Neural cell (in vitro differentiated cells): ENCODE measurements at regions not wholly inside any gene's neighbourhood (a gene's known extent, or its start where the extent isn't known, plus 50 kb on each side); places are given as distances from the start of the nearest gene placed in this dataset.

Experiments used
- H2AFZ ChIP-seq: fragments of 200-600, 300-800 bp; sonication (generic), shearing (Covaris generic); 2 replicates; pipeline ENCODE4 v1.6.0; 2014; ENCODE audit warnings: low read depth, mild to moderate bottlenecking, antibody characterized with exemption, low read length, moderate library complexity
- H3F3A ChIP-seq: fragments of 200-600 bp; shearing (Covaris generic); 2 replicates; pipeline ENCODE4 v1.6.1; 2016; ENCODE audit warnings: mild to moderate bottlenecking, moderate library complexity, mixed read lengths, antibody characterized with exemption, low read length; ENCODE audit not compliant: insufficient read depth, poor library complexity, severe bottlenecking
- H3K27ac ChIP-seq: fragments of 200-600, 300-800 bp; sonication (generic), shearing (Covaris generic); 2 replicates; pipeline ENCODE4 v1.5.1; 2014; ENCODE audit warnings: mild to moderate bottlenecking, low read length, moderate library complexity
- H3K27me3 ChIP-seq: fragments of 300-800, 200-600 bp; sonication (generic), shearing (Covaris generic); 2 replicates; pipeline ENCODE4 v1.6.0; 2014; ENCODE audit warnings: mild to moderate bottlenecking, low read depth, low read length, moderate library complexity; ENCODE audit not compliant: insufficient read depth
- H3K36me3 ChIP-seq: fragments of 300-800, 200-600 bp; sonication (generic), shearing (Covaris generic); 2 replicates; pipeline ENCODE4 v1.5.1; 2014; ENCODE audit warnings: mild to moderate bottlenecking, antibody characterized with exemption, low read length, moderate library complexity; ENCODE audit not compliant: insufficient read depth
- H3K4me2 ChIP-seq: fragments of 300-800, 200-600 bp; sonication (generic), shearing (Covaris generic); 2 replicates; pipeline ENCODE4 v1.6.0; 2014; ENCODE audit warnings: mild to moderate bottlenecking, low read length
- H3K4me3 ChIP-seq: fragments of 300-800, 200-600 bp; sonication (generic), shearing (Covaris generic); 2 replicates; pipeline ENCODE4 v1.5.1; 2014; ENCODE audit warnings: mild to moderate bottlenecking, low read length, moderate library complexity
- H3K79me2 ChIP-seq: fragments of 200-600 bp; shearing (Covaris generic); replicated peaks from 2 replicates; pipeline ENCODE4 v1.6.0; 2014; ENCODE audit warnings: mild to moderate bottlenecking, low read length, moderate library complexity; ENCODE audit not compliant: insufficient read depth
- H3K9ac ChIP-seq: fragments of 300-800, 200-600 bp; sonication (generic), shearing (Covaris generic); 2 replicates; pipeline ENCODE4 v1.6.1; 2016; ENCODE audit warnings: mild to moderate bottlenecking, low read length, mixed read lengths
- H3K9me2 ChIP-seq: fragments of 200-600 bp; shearing (Covaris generic); 2 replicates; pipeline ENCODE4 v1.6.1; 2016; ENCODE audit warnings: mild to moderate bottlenecking, low read length, mixed read lengths; ENCODE audit not compliant: insufficient read depth
- H3K9me3 ChIP-seq: fragments of 200-600, 300-800 bp; sonication (generic), shearing (Covaris generic); 2 replicates; pipeline ENCODE4 v1.6.1; 2016; ENCODE audit warnings: mild to moderate bottlenecking, mixed run types, low read length, moderate library complexity, mixed read lengths
- H4K20me1 ChIP-seq: fragments of 200-600 bp; shearing (Covaris generic); 2 replicates; pipeline ENCODE4 v1.6.1; 2016; ENCODE audit warnings: mild to moderate bottlenecking, mixed run types; ENCODE audit not compliant: insufficient read depth
- EP300 ChIP-seq: fragments of 450-650 bp; conservative IDR thresholded peaks from 2 replicates; pipeline ENCODE4 v1.6.1; 2014; ENCODE audit warnings: antibody characterized with exemption, mild to moderate bottlenecking, moderate library complexity; ENCODE audit not compliant: poor library complexity, severe bottlenecking
- EZH2 ChIP-seq: fragments of 200-600, 300-800 bp; shearing (Covaris generic), sonication (generic); IDR thresholded peaks from 2 replicates; pipeline ENCODE4 v1.6.1; 2014; ENCODE audit warnings: antibody characterized with exemption, low read length, borderline replicate concordance, mild to moderate bottlenecking; ENCODE audit not compliant: insufficient read depth, poor library complexity, severe bottlenecking
- MXI1 ChIP-seq: fragments of 450-650 bp; conservative IDR thresholded peaks from 2 replicates; pipeline ENCODE4 v1.6.1; 2014; ENCODE audit warnings: antibody characterized with exemption, mild to moderate bottlenecking; ENCODE audit not compliant: poor library complexity, severe bottlenecking
- POLR2AphosphoS5 ChIP-seq: IDR thresholded peaks from 2 replicates; pipeline ENCODE4 v1.6.1; 2012
- RAD21 ChIP-seq: fragments of 450-650 bp; conservative IDR thresholded peaks from 2 replicates; pipeline ENCODE4 v1.6.1; 2014; ENCODE audit warnings: antibody characterized with exemption, mild to moderate bottlenecking, moderate library complexity
- SMC3 ChIP-seq: fragments of 450-650 bp; conservative IDR thresholded peaks from 2 replicates; pipeline ENCODE4 v1.6.1; 2014; ENCODE audit warnings: antibody characterized with exemption, mild to moderate bottlenecking, moderate library complexity; ENCODE audit not compliant: poor library complexity
- TAF1 ChIP-seq: IDR thresholded peaks from 2 replicates; pipeline ENCODE4 v1.6.1; 2012; ENCODE audit warnings: low read depth
- TF ChIP-seq, protein P1 (sequence below): IDR thresholded peaks from 2 replicates; pipeline ENCODE4 v1.6.1; 2012; ENCODE audit warnings: borderline replicate concordance
- TF ChIP-seq, protein P2 (sequence below): fragments of 450-650 bp; IDR thresholded peaks from 2 replicates; pipeline ENCODE4 v1.5.1; 2014; ENCODE audit warnings: antibody characterized with exemption, mild to moderate bottlenecking, moderate library complexity; ENCODE audit not compliant: poor library complexity, severe bottlenecking

DNA sequence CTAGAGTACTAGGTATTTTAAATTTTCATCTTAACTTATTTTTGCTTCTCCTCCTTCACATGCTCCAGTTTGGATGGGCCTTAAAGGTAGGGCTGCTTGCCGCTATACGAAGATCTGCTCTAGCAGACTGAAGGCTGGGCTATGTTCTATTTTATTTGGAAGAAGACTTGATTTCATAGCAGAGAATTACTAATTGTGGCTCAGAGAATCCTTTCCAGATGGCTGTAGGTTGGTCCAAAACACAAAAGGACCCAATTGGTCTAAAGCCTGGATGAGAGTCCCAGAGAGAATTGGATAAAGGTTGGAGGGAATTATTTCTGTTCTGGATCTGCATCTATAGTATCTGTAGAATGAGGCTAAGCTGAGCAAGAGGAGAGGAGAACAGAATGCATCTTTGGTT lies 719.4 kb upstream of the PTBP2 start:
- Histone ChIP-seq H3K27me3 (no peaks in the 10 kb centered on the region), H4K20me1 (no peaks in the 10 kb centered on the region), H3K36me3 (no peaks in the 10 kb centered on the region), H3F3A (no peaks in the 10 kb centered on the region), H3K9me2 (no peaks in the 10 kb centered on the region), H3K9me3 (no peaks in the 10 kb centered on the region), H3K4me2 (no peak overlapping the region), H3K27ac (no peak overlapping the region), H3K4me3 (no peak overlapping the region), H2AFZ (no peak overlapping the region), H3K79me2 (no peaks in the 10 kb centered on the region), H3K9ac (no peak overlapping the region)
- TF ChIP-seq, protein P1, sequence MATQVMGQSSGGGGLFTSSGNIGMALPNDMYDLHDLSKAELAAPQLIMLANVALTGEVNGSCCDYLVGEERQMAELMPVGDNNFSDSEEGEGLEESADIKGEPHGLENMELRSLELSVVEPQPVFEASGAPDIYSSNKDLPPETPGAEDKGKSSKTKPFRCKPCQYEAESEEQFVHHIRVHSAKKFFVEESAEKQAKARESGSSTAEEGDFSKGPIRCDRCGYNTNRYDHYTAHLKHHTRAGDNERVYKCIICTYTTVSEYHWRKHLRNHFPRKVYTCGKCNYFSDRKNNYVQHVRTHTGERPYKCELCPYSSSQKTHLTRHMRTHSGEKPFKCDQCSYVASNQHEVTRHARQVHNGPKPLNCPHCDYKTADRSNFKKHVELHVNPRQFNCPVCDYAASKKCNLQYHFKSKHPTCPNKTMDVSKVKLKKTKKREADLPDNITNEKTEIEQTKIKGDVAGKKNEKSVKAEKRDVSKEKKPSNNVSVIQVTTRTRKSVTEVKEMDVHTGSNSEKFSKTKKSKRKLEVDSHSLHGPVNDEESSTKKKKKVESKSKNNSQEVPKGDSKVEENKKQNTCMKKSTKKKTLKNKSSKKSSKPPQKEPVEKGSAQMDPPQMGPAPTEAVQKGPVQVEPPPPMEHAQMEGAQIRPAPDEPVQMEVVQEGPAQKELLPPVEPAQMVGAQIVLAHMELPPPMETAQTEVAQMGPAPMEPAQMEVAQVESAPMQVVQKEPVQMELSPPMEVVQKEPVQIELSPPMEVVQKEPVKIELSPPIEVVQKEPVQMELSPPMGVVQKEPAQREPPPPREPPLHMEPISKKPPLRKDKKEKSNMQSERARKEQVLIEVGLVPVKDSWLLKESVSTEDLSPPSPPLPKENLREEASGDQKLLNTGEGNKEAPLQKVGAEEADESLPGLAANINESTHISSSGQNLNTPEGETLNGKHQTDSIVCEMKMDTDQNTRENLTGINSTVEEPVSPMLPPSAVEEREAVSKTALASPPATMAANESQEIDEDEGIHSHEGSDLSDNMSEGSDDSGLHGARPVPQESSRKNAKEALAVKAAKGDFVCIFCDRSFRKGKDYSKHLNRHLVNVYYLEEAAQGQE, result no peak
- TF ChIP-seq EZH2 (no peak), TAF1 (no peak), POLR2AphosphoS5 (no peak), MXI1 (no peak), SMC3 (no peak), EP300 (no peak), RAD21 (no peak)
- TF ChIP-seq, protein P2, sequence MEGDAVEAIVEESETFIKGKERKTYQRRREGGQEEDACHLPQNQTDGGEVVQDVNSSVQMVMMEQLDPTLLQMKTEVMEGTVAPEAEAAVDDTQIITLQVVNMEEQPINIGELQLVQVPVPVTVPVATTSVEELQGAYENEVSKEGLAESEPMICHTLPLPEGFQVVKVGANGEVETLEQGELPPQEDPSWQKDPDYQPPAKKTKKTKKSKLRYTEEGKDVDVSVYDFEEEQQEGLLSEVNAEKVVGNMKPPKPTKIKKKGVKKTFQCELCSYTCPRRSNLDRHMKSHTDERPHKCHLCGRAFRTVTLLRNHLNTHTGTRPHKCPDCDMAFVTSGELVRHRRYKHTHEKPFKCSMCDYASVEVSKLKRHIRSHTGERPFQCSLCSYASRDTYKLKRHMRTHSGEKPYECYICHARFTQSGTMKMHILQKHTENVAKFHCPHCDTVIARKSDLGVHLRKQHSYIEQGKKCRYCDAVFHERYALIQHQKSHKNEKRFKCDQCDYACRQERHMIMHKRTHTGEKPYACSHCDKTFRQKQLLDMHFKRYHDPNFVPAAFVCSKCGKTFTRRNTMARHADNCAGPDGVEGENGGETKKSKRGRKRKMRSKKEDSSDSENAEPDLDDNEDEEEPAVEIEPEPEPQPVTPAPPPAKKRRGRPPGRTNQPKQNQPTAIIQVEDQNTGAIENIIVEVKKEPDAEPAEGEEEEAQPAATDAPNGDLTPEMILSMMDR, result no peak

DNA sequence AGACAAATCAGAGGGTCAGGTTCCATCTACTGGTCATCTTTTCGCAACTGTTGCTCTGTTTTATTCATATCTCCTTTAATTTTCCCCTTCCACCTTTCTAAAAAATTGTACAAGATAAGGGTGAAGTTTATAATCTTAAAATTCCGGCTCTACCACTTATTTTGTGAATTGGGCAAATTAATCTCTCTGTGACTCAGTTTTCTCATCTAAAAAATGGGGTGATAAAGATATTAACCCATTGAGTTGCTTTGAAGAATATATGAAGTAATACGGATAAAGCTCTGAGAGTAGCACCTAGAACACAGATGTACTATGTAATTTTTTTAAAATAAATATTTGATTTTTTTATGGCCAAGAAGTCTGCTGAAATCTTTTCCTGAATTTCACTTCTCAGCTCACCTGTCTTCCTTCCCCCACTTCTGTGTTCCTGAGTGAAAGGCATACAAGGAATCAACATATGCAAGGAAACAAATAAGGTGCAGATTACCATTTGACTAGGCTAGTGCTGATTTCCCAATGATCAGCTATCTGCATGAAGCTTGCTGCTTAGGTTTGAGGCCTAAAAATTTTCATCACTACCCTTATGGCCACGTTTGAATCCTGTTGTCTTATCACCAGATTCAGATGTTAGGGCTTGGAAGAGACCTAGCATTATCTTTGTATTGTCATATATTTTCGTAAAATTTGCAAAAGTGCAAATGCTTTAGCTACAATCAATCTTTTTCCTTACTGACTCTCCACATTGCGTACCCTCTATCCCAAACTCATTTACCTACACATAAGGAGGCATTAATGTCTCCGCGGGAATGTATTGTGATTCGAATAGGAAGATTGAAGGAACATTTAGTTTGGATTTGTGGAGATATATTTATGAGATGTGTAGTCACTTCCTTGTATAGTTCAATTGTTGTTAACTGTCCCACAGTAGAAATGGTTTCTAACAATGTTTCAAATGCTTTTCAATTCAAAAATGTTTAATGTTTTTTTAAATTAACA lies 718.3 kb upstream of the PTBP2 start:
- Histone ChIP-seq H3K9ac (no peak overlapping the region), H3K27me3 (no peaks in the 10 kb centered on the region), H3K79me2 (no peaks in the 10 kb centered on the region), H2AFZ (no peak overlapping the region), H3K36me3 (no peaks in the 10 kb centered on the region), H3K9me3 (no peaks in the 10 kb centered on the region), H3K27ac (no peak overlapping the region), H3K4me2 (no peak overlapping the region), H3K4me3 (no peak overlapping the region), H3F3A (no peaks in the 10 kb centered on the region), H4K20me1 (no peaks in the 10 kb centered on the region), H3K9me2 (no peaks in the 10 kb centered on the region)
- TF ChIP-seq EP300 (no peak), SMC3 (no peak)
- TF ChIP-seq, protein P1, result no peak
- TF ChIP-seq, protein P2, result no peak
